ENCODE measurements at regions not wholly inside any gene's neighbourhood (a gene's known extent, or its start where the extent isn't known, plus 50 kb on each side); places are given as distances from the start of the nearest gene placed in this dataset.
"Not testable (repeated sequence)": the region's sequence is repeated elsewhere in the genome, so short reads cannot be mapped to it uniquely, and the experiment has no call there.

DNA sequence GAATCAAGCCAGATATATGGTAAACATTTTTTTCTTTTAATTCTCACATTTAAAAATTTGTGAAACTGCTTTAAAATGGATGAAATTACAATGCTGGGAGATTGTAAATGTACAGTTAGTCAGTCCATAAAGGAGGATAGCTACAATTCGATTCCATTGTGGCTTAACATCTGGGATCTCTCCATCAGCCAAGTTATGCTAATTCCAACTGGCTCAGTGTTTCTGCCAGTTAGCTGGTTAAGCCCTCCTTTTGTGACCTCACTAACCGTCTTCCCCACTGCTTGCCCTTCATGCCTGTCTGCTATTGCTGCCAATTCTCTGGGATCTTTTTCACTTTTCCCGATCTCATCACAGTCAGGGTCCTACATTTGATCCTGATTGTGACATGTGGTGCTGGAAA, 1347.6 kb downstream of the CDH11 start:
- no peak overlapping the region for H3K4me3 ChIP-seq (ENCODE audit: low read depth, low read length)
- TF ChIP-seq, protein P1, sequence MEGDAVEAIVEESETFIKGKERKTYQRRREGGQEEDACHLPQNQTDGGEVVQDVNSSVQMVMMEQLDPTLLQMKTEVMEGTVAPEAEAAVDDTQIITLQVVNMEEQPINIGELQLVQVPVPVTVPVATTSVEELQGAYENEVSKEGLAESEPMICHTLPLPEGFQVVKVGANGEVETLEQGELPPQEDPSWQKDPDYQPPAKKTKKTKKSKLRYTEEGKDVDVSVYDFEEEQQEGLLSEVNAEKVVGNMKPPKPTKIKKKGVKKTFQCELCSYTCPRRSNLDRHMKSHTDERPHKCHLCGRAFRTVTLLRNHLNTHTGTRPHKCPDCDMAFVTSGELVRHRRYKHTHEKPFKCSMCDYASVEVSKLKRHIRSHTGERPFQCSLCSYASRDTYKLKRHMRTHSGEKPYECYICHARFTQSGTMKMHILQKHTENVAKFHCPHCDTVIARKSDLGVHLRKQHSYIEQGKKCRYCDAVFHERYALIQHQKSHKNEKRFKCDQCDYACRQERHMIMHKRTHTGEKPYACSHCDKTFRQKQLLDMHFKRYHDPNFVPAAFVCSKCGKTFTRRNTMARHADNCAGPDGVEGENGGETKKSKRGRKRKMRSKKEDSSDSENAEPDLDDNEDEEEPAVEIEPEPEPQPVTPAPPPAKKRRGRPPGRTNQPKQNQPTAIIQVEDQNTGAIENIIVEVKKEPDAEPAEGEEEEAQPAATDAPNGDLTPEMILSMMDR (IDR thresholded peaks at IDR 0.05; ENCODE audit: borderline replicate concordance, insufficient read depth, low read depth, low read length), result no peak

- TF ChIP-seq, protein P1 (IDR thresholded peaks at IDR 0.05; ENCODE audit: borderline replicate concordance, insufficient read depth, low read depth, low read length), result no peak
- no peak overlapping the region for H3K4me3 ChIP-seq (ENCODE audit: low read depth, low read length)
Observed at GRCh38 chr16:63769211-63769610, 1352.7 kb downstream of the CDH11 start.

DNA sequence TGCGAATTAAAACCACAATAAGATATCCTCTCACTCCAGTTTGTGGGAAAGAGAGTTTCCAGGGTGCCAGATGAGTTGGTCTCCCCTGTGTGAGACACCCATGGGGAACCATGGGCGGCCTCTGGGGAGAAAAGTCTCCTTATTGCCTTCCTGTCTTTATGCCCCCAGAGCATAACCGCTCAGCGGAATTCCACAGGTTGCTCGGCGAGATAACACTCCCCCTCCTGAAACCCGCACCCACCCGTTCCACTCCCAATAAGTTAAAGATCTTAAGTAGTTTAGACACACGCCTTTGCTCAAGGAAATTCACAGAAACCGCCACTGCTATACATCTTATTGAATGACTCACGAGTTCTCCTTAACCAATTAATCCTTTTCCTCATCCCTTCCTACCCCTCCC, 1361.6 kb downstream of the CDH11 start:
- not testable (repeated sequence) for H3K4me3 ChIP-seq (ENCODE audit: low read depth, low read length)

GRCh38 chr16:63752347-63752746, 1369.5 kb downstream of the CDH11 start:
- H3K4me3 ChIP-seq (ENCODE audit: low read depth, low read length), result no peak overlapping the region
- TF ChIP-seq, protein P1 (IDR thresholded peaks at IDR 0.05; ENCODE audit: borderline replicate concordance, insufficient read depth, low read depth, low read length), result no peak

GRCh38 chr16:63749276-63749675, 1372.6 kb downstream of the CDH11 start:
- TF ChIP-seq, protein P1 (IDR thresholded peaks at IDR 0.05; ENCODE audit: borderline replicate concordance, insufficient read depth, low read depth, low read length), result no peak
- H3K4me3 ChIP-seq (ENCODE audit: low read depth, low read length), result no peak overlapping the region

- TF ChIP-seq, protein P1 (IDR thresholded peaks at IDR 0.05; ENCODE audit: borderline replicate concordance, insufficient read depth, low read depth, low read length), result no peak
- no peak overlapping the region for H3K4me3 ChIP-seq (ENCODE audit: low read depth, low read length)
Observed at GRCh38 chr16:63745456-63745855, 1376.4 kb downstream of the CDH11 start.

GRCh38 chr16:63744077-63744874, 1377.6 kb downstream of the CDH11 start:
- H3K4me3 ChIP-seq (ENCODE audit: low read depth, low read length), result no peak overlapping the region
- TF ChIP-seq, protein P1 (IDR thresholded peaks at IDR 0.05; ENCODE audit: borderline replicate concordance, insufficient read depth, low read depth, low read length), result no peak

Data from GM12875 (cell line).